ENCODE measurements at regions not wholly inside any gene's neighbourhood (a gene's known extent, or its start where the extent isn't known, plus 50 kb on each side); places are given as distances from the start of the nearest gene placed in this dataset.

DNA sequence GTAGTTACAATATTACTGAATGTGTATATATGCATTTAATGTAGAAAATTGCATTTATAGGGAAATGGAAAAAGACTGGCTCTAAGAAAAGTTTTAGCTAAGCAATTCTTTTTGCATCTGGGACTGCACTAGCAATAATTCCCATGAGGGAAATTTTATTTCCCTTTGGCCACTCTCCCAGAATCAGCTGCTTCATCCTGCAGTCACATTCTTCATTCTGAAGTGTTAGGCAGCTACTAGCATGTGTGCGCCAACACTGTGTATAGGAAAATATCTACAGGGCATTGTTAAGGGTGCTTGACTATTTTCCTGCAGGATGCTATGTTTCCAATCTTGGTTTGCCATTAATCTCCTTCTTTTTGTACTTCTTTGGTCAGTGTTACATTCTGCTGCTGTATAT is 312.8 kb upstream of the PCDH20 start:
- DNase-seq = no peak

DNA sequence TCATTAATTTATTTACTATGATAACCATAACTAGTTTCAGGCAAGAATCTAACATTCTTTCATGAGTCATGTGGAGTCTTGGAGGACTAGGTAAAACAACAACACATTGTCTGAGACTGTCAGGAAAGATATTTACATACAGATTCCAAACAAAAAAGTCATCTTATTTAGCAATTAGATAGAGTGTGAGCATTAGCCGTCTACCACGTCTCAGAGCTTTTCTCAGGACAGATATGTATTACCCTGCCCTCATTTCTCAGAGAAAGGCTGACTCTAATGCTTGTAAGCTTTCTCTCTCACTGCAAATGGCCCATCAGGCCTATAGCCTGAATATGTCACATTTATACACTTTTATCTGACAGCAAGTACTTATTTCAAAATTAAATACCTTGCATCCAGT is 312.1 kb upstream of the PCDH20 start:
- no peak for DNase-seq

DNA sequence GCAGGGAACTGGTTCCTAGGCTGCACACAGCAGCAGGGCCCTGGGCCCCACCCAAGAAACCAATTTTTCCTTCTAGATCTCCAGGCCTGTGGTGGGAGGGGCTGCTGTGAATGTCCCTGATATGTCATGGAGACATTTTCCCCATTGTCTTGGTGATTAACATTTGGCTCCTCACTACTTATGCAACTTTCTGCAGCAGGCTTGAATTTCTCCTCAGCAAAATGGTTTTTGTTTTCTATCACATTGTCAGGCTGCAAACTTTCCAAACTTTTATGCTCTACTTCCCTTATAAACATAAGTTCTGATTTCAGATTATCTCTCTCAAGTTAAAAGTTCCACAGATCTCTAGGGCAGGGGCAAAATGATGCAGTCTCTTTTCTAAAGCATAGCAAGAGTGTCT is 310.2 kb upstream of the PCDH20 start:
- no peak for DNase-seq

DNA sequence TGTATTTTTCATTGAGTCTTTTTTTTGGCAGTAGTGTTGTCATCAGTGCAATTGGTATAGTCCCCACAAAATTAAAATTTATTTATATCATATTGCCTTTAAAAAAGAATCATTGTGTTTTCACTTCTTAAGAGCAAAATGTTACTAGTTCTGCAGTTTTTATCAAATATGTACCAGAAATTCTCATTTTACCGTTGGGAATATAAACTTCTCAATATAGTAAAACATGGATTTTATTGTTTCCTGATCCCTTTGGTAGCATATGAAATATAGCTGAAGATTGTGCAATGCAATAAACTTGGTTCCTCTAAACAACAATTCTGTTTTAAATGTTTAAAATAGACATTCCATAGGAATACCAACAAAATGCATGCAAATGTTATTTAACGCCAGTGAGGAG is 306.5 kb upstream of the PCDH20 start:
- no peak for DNase-seq

DNA sequence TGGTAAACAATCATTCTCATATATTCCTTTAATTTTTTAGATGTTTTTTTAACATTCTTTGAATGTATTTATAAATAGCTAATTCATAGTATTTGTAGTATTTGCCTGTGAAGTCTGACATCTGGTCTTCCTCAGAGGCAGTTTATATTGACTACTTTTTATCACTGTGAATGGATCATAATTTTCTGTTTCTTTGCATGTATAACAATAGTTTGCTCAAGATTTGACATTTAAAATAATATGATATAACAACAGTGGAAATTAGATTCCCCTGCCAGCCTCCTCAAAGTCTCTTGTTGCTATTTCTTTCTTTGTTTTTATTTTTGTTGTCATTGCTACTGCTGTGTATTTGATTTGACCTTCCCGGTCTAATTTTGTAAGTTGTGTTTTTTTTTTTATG is 297.0 kb upstream of the PCDH20 start:
- DNase-seq = no peak

DNA sequence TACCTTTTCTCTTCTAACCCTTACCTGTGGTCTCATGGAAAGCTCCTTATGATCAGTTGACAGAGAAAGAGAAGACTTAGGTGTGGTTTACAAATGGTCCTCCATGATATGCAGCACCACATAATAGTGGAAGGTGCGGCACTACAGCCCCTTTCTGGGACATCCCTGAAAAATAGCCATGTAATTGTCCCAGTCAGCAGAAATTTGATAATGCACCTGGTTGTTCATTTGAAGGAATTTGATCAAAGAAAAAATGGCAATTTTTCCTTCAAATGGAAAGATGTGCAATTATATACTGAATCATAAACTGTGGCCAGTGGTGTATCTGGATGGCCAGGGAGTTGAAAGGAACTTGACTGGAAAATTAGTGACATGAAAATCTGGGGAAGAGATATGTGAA is 293.6 kb upstream of the PCDH20 start:
- DNase-seq = no peak

DNA sequence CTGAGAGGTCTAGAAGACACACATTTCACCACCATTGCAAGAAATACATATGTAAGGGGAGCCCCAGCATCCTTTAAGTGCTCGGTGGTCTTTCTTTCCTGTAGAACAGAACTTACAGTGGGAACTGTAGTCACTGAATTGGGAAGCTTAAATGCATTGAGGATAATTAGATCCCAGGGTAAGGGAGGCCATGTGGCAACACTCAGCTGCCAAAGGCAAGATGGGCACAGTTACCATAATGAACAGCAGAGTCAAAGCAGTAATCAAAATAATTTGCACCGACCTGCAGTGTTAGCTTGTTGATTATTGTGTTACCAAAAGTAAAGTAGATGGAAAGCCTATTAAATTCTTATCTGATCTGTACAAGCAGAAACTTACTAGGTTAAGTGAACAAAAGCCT is 291.2 kb upstream of the PCDH20 start:
- DNase-seq = no peak

DNA sequence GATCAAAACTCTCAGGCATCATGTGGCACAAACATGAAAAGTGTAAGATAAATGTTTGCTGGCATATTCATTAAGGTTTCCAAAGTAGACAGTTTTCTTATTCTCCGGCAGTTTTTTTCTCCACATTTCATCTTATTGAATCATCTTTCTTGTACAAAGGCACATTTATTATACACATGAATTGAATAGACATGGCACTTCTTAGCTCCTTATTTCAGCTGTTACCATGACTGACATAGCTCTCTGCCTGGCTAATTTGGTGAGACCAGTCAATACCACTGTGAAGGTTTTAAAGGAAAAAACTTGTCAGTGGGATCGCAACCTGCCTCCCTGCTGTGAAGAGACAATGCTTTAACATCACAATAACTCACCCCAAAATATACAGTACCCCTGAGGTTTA is 285.0 kb upstream of the PCDH20 start:
- DNase-seq = no peak

DNA sequence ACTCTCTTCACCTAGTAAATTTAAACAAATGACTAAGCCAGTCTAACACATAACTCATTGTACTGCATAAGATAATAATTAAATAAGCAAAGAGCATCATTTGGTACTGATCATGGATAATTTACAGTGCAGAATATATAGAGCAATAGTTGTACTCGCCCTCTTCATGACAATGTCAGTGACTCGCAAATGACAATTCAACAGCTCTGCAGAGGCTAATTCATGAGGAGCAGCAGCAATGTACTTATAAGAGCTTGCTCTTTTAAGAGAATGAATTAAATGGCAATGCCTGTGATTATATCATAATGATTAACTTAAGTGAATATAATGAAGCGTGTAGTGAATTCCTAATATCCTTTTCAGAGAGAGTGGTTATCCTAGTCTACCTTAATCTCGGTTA is 284.5 kb upstream of the PCDH20 start:
- no peak for DNase-seq

DNA sequence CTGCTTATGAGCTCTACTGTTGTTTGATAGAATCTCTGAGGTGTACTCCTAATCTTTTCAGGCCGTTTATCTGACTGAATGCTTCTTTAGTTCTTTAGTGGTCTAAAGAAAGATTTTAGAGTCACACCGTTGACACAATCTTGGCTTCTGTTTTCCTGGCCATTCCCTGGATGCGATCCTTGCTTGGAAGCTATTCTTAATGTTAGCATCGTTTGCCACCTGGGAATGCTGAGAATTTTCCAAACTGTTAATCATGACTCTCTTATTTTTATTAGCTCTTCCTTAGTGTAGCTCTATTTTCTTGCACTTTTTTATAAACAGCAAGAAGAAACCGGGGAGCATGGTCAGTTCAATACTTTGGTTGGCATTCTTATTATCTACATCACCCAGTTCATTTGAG is 281.0 kb upstream of the PCDH20 start:
- DNase-seq = no peak

DNA sequence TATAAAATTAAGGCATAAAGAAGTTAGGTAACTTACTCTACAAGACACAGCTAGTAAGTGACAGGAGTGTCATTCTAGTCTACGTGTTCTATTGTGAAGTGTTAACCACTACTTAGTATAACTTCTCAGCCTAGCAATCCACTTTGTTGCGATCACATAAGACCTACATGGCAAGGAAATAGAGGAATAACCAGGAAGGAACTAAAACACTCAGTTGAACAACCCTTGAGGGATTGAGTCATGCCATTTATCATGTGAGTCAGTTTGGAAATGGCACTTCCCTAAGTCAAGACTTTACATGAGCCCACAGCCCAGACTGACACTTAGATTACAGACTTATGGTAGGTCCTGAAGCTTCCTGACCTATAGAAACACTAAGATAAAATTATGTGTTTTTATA is 279.5 kb upstream of the PCDH20 start:
- DNase-seq = no peak

DNA sequence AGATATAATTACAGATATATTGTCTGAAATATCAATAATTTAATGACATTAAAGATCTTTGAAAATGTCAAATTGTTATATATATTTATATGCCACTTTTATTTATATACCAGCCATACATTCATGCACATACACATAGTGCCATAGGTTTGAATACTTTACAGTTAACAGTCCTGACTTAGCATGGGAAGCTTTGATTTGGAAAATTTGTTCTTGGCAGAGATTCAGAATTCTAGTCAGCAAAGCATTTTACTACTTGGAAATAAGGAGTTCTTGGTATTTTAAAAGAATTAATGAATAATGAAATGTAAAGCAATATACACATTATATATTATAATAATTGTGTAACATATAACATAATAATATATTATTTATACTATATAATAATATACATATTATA is 277.0 kb upstream of the PCDH20 start:
- DNase-seq = no peak

DNA sequence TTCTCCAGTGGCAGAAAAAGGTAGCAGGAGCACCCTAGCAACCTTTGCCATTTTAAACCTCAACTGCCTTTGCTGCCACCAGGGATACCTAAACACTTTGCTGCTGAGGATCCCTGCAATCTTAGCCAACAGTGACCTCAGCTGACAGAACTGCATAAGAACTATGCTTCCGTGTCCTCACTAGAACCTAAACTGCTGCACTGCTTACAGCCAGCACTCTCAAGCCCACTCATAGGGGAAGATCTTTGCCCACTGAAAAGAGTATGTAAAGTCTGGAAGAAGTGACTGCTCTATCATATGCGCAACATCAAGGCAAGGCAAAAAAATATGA is 270.0 kb upstream of the PCDH20 start:
- no peak for DNase-seq

DNA sequence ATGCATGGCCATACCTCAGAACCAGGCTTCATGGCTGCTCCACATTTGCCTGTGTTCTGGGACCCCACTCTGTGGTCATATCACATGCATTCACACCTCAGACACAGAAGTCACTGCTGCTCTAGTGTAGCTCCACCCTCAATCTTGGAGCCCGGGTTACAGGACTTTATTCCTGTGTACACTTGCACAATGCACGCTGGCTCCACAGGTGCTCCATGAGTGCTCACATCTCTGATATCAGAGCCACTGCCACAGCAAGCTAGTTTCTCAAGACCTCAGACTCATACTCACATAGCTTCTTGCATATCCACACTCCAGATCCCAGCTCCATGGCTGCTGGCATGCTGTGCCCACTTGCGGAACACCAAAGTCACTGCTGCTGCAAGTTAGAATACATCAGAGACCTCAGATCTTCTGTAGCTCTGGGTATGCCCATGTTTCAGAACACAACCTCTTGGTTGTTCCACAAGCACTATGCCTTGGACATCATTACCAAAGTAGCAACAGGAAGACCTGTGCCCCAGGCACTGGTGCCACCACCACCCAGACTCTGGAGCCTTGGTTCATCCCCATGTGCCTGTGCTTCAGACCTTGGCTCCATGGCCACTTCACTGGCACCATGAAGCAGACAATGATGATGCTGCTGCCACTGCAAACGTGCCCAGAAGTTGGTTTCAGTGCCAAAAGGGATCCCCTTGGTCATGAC is 269.5 kb upstream of the PCDH20 start:
- no peak for DNase-seq

DNA sequence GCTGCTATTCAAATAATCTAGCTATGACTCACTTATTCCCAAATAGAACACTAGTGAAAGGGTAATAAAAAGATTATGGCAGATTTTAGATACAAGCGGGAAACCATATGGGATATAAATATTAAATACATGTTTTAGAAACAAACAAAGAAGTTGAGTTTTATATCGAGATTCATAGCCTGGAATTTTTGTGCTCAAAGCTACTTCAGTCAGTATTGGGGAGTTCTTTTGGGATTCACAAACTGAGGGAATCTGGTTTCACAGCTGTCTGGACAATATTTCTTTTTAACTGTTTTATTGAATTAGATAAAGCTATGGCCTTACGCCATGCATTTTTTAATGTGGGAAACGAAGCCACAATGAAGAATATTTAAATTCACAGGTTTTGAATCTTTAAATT is 257.1 kb upstream of the PCDH20 start:
- no peak for DNase-seq

DNA sequence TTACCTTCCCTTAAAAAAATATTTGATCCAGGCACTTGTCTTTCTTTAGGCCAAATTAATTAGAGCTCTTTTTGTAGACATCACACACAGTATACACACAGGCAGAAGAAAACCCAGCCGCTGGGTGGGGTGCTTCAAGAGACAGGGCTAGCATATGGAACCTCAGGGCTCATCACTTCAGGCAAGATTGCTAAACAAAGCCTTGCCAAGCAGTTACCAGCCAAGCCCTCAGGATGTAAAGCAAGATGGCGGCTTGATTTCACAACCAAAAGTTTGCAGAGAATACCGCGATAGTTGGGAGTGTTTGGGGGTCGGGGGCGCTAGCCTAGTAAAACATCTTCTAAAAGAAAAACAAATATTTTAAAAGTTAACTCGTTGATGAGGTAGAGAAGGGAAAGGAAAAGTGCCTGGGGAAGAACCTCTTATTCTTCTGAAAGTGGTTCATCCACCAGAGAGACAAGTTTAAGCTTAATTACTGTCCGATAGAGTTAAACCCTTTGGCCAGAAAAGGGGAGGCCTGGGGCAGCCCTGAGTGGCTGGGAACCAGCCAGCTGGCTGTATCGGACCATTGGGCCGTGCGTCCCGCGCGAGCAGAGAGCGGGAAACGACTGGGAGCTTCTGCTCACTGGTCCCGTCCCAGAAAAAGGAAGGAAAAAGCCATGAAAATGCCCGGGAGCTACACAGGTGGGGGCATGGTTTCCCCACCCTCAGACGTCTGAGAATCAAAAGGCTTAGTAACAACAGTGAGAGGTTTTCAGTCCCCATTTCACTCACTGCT is 254.9 kb upstream of the PCDH20 start:
- no peak for DNase-seq

DNA sequence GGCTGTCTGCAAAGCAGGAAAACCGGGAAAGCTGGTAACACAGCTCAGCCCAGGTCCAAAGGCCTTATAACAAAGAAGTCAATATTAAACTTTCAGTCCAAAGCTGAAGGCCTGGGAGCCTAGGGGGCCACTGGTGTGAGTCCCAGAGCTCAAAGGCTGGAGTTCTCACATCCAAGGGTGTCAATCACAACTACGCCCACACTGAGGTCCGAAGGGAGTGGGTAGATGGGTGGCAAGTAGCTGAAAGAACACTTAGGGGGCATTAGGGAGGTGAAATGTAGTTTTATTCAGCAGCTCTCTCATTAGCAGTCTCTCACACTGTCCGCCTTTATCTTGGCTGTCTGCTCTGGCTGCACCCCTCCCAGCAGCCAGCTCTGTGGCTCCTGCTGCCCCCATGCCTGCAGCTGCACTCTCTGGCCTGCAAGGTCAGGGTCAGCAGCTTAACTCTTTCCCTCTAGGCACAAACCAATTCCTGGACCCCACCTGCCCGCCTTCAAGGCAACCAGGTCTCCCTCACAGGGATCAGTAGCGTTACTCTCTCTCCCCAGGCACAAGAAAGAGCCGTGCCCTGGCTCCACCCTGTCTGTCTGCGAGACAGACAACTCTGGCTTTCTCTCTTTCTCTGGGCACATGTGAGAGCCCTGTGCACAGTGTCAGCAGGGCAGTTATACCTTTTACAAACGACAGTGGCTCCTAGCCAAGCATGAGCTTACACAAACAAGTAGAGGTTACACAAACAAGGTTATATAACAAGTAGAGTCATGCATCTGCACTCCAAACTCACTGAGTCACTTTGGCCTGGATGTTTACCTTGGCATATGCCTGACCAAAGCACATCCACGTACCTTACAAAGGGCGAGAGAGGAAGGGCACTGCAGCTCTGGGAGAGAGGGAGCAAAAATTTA is 249.4 kb upstream of the PCDH20 start:
- no peak for DNase-seq

DNA sequence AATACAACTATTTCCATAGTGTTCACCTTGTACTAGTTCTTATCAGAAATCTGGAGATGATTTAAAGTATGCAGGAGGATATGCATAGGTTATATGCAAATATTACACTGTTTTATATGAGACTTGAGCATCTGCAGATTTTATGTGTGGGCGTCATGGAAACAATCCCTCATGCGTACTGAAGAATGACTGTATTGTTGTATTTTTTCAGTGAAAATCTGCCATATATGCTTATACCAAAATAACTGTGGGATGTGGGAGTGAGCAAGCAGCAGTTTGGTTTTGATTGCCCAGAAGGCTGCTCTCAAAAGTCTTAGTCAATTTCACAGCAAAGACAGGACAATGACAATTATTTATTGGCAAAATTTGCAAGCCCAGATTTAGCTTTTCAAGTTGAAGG is 238.8 kb upstream of the PCDH20 start:
- DNase-seq = no peak

DNA sequence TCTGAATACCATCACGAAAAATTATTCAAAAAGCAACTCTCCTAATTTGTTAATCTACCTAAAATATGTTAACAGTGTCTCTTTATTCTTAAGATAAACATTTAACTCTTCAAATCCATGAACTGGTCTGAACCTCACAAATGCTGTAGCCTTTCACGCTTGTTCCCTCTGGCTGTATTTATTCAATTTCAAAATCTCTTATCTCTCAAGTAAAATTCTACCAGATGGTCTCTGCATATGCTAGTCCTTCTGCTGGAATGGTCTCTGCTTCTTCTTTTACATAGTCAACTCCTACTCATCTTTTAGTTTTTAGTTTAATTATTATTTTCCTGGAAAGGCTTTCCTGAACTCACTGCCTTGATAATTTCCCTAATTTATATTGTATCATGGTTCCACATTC is 232.9 kb upstream of the PCDH20 start:
- no peak for DNase-seq

DNA sequence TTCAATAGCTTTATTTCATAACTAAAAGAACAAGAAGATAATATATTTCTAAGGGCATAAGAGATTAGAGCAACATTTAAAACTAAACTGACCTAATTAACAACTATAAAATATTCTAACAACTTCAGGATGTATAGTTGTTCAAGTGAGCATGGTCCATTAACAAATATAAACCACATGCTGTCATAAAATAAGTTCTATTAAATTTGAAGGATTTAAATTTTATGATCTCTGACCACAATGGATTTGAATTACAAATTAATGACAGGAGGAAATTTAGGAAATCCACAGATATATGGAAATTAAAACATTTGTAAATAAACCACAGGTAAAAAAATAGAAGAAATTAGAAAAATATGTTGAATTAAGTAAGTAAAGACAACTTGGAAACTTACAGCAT is 196.5 kb upstream of the PCDH20 start:
- DNase-seq = no peak

DNA sequence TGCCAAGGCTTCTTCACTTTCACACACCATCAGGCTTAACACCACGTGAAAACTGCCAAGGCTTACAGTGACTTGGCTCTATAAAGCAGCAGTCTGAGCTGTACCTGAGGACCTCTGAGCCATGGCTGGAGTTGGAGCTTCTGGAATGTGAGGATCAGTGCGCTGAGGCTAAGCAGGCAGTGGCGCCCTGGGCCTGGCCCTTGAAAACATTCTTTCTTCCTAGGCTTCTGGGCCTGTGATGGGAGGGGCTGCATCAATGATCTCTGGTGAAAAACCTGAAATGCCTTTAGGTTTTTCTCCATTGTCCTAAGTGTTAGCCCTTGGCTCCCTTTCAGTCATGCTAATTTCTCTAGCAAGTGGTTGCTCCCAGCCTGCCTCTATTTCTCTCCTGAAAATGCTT is 192.5 kb upstream of the PCDH20 start:
- DNase-seq = no peak

DNA sequence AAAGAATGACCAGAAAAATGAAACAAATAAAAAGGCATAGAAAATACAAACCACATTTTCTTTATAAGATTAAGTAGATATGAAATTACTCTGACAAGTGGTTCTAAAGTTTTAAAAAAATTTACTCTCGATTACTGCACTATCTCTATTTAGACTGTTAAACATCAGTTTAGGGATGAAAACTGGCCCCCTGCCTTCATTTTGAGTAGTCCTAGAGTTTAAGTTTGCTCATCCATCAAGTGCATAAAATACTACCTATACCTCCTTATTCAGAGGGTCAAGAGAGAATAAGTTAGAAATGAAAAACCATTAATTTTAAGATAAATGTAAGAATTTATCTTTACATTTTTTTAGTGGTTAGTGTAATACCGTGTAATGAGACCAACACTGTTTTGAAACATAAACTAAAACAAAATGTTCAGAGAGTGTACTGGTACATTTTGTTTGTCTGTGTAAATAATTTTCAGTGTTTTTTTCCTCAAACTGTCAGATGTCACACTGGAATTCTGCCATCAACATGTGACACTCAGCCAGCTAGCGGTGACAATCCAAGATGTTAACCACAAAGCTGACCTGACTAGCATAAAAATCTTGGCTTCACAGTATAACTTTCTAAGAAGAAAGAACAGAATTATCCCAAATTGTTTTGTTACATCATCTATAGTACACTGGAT is 184.8 kb upstream of the PCDH20 start:
- no peak for DNase-seq

DNA sequence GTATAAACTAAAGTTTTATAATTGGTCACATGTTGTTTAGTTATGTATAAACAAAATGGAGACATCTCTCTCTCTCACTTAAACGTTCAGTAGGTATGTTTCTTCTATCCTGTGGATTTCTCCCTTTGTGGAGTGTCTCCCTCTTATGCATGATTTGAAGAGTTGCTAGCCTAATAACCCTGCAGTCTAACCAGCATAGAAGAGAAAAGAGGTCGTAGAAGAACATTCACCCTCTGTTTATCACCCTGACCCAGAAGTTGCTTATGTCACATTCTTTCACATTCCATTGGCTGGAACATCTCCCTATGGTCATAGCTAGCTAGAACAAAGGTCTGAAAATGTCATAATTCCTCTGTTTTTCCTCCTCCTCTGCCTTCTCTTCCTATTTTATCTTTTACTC is 176.8 kb upstream of the PCDH20 start:
- no peak for DNase-seq

All from NCI-H2107 (cell line).